Ramos (cell line): ENCODE measurements at regions not wholly inside any gene's neighbourhood (a gene's known extent, or its start where the extent isn't known, plus 50 kb on each side); places are given as distances from the start of the nearest gene placed in this dataset.

Experiments
- in situ Hi-C: fragments of 300-500 bp; cut with MboI; formaldehyde crosslinking; loops from one replicate; pipeline ENCODE4 v1.14.3; 2022; ENCODE audit warnings: low sequenced_read_pairs; ENCODE audit not compliant: unreplicated experiment

GRCh38 chr3:103389356-103389755, 954.5 kb downstream of the ZPLD1 start:
- in situ Hi-C loops, result no loop called here

- in situ Hi-C loops, result no loop called here
Observed at GRCh38 chr3:103393395-103394186, 958.8 kb downstream of the ZPLD1 start.

GRCh38 chr3:103403191-103403590, 968.4 kb downstream of the ZPLD1 start:
- in situ Hi-C loops, result no loop called here

- in situ Hi-C loops, result no loop called here
Observed at GRCh38 chr3:103406320-103406850, 971.6 kb downstream of the ZPLD1 start.

GRCh38 chr3:103410231-103410630, 975.4 kb downstream of the ZPLD1 start:
- in situ Hi-C loops, result no loop called here

- in situ Hi-C loops, result no loop called here
Observed at GRCh38 chr3:103421460-103421859, 986.6 kb downstream of the ZPLD1 start.

- in situ Hi-C loops, result no loop called here
Observed at GRCh38 chr3:103437883-103438282, 1003.1 kb downstream of the ZPLD1 start.

- in situ Hi-C loops, result no loop called here
Observed at GRCh38 chr3:103440539-103441203, 1005.9 kb downstream of the ZPLD1 start.

- in situ Hi-C loops, result no loop called here
Observed at GRCh38 chr3:103446953-103447629, 1012.3 kb downstream of the ZPLD1 start.

GRCh38 chr3:103453152-103453551, 1018.3 kb downstream of the ZPLD1 start:
- in situ Hi-C loops, result no loop called here

- in situ Hi-C loops, result no loop called here
Observed at GRCh38 chr3:103459815-103460214, 1025.0 kb downstream of the ZPLD1 start.

GRCh38 chr3:103470498-103470897, 1035.7 kb downstream of the ZPLD1 start:
- in situ Hi-C loops, result no loop called here

GRCh38 chr3:103494011-103494410, 1059.2 kb downstream of the ZPLD1 start:
- in situ Hi-C loops, result no loop called here

- in situ Hi-C loops, result no loop called here
Observed at GRCh38 chr3:103494512-103494911, 1059.7 kb downstream of the ZPLD1 start.

- in situ Hi-C loops, result no loop called here
Observed at GRCh38 chr3:103495186-103495585, 1060.4 kb downstream of the ZPLD1 start.

GRCh38 chr3:103499132-103499900, 1064.5 kb downstream of the ZPLD1 start:
- in situ Hi-C loops, result no loop called here

- in situ Hi-C loops, result no loop called here
Observed at GRCh38 chr3:103499967-103500366, 1065.2 kb downstream of the ZPLD1 start.

- in situ Hi-C loops, result no loop called here
Observed at GRCh38 chr3:103510760-103511159, 1075.9 kb downstream of the ZPLD1 start.

- in situ Hi-C loops, result no loop called here
Observed at GRCh38 chr3:103511891-103512290, 1077.1 kb downstream of the ZPLD1 start.

GRCh38 chr3:103512595-103512994, 1077.8 kb downstream of the ZPLD1 start:
- in situ Hi-C loops, result no loop called here
